ENCODE measurements at regions not wholly inside any gene's neighbourhood (a gene's known extent, or its start where the extent isn't known, plus 50 kb on each side); places are given as distances from the start of the nearest gene placed in this dataset.

GRCh38 chr11:59009661-59010060 lies 70.4 kb downstream of the GLYATL1 start:
- H4K5ac ChIP-seq (ENCODE audit: low read depth, low read length) = no peak overlapping the region
- H3K27me3 ChIP-seq (ENCODE audit: control insufficient read depth, insufficient read depth, low read length) = no peaks in the 10 kb centered on the region
- H3K4me1 ChIP-seq (ENCODE audit: control insufficient read depth, insufficient read depth, low read length) = no peaks in the 10 kb centered on the region
- no peak overlapping the region for H3K23ac ChIP-seq (ENCODE audit: low read depth, low read length)
- BruUV-seq (replicated peaks) = no TSS peak
- in situ Hi-C loops (cut with MboI; ENCODE audit: low sequenced_read_pairs) (no loop called here), intact Hi-C loops (cut with micrococcal nuclease) (no loop called here), dilution Hi-C loops (cut with HindIII; ENCODE audit: low sequenced_read_pairs, unreplicated experiment) (no loop called here)
- H2BK20ac ChIP-seq (ENCODE audit: low read depth, low read length) = no peak overlapping the region
- no peaks in the 10 kb centered on the region for H3K9me1 ChIP-seq (ENCODE audit: insufficient read depth, low read length)
- H3K9ac ChIP-seq (ENCODE audit: low read depth, low read length) = no peak overlapping the region
- H4K8ac ChIP-seq (ENCODE audit: low read depth in 2 of 2, low read length in 2 of 2) = no peak overlapping the region
- no peaks in the 10 kb centered on the region for H3K36me3 ChIP-seq (ENCODE audit: control insufficient read depth, insufficient read depth, low read length)
- H3K4me2 ChIP-seq (ENCODE audit: low read depth, low read length) = no peak overlapping the region
- no peak overlapping the region for H3K18ac ChIP-seq (ENCODE audit: low read depth, low read length)
- DNase-seq = no peak
- no peaks in the 10 kb centered on the region for H3K79me1 ChIP-seq (ENCODE audit: low read depth in 1 of 2, low read length in 2 of 2)
- no CpG with 5 or more reads among the region's 2 CpGs for WGBS, 2 experiments (ENCODE audit: extremely low coverage in 2 of 2, insufficient read length in 1 of 2)
- no peak overlapping the region for H3K4me3 ChIP-seq (ENCODE audit: insufficient read depth, low read depth, low read length)
- H3K27ac ChIP-seq (ENCODE audit: insufficient read depth, low read length) = no peak overlapping the region
- no peak overlapping the region for H3K14ac ChIP-seq (replicated peaks; ENCODE audit: low read depth, low read length)
- H3K9me3 ChIP-seq (ENCODE audit: control insufficient read depth, insufficient read depth, low read length) = no peaks in the 10 kb centered on the region
- H2BK5ac ChIP-seq (ENCODE audit: low read depth, low read length, poor library complexity, severe bottlenecking) = no peak overlapping the region
- H2AFZ ChIP-seq (replicated peaks; ENCODE audit: low read length, poor library complexity) = no peak overlapping the region
- no peak overlapping the region for H2AK5ac ChIP-seq (ENCODE audit: low read depth, low read length)
- H4K20me1 ChIP-seq (ENCODE audit: insufficient read depth, low read length) = no peaks in the 10 kb centered on the region
- H2BK15ac ChIP-seq (ENCODE audit: low read depth, low read length) = no peak overlapping the region
- H2BK120ac ChIP-seq (ENCODE audit: low read depth, low read length) = no peak overlapping the region
- CTCF ChIA-PET = no interaction called here
- H3K4ac ChIP-seq (ENCODE audit: low read depth, low read length) = no peak overlapping the region
- TF ChIP-seq MXI1 (IDR thresholded peaks at IDR 0.05; ENCODE audit: borderline replicate concordance, low read depth, low read length) (no peak), SMC3 (IDR thresholded peaks at IDR 0.05; ENCODE audit: low read depth, low read length) (no peak), USF2 (IDR thresholded peaks at IDR 0.05; ENCODE audit: low read depth, low read length) (no peak), BHLHE40 (IDR thresholded peaks at IDR 0.05; ENCODE audit: low read depth, low read length) (no peak), ELK1 (IDR thresholded peaks at IDR 0.05; ENCODE audit: borderline replicate concordance, low read depth, low read length) (no peak), CTCF (conservative IDR thresholded peaks at IDR 0.05; ENCODE audit: low read depth, low read length) (no peak), CHD1 (IDR thresholded peaks at IDR 0.05; ENCODE audit: low read depth, low read length) (no peak)
- H4K91ac ChIP-seq (ENCODE audit: insufficient read depth, low read depth, low read length) = no peak overlapping the region
- H2AK9ac ChIP-seq (replicated peaks; ENCODE audit: low read depth, low read length, poor library complexity) = no peak overlapping the region
- POLR2A ChIA-PET (ENCODE audit: unreplicated experiment) = no interaction called here
- no peak for ATAC-seq (ENCODE audit: low read depth)
- H3K56ac ChIP-seq (ENCODE audit: extremely low read depth, insufficient read depth, low read length) = no peak overlapping the region
